ENCODE measurements at regions not wholly inside any gene's neighbourhood (a gene's known extent, or its start where the extent isn't known, plus 50 kb on each side); places are given as distances from the start of the nearest gene placed in this dataset.

DNA sequence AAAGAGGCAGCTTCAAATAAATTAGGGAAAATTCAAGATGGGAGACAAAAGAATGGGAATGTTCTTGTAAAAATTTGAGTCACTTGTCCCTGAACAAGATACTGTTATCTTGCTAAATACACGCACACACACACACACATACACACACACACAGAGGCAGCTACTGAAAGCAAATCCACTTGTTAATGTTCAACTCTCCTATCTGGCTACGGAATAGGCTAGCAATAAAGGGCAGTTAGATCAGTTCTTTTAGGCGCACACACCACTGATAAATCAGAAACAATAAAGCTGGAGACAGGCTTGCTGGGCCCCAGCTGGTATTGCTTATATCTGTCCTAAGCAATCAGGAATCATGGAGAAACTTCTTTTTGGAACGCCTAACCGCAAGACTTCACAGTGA, 461.6 kb downstream of the BCL11A start:
- H3K27ac ChIP-seq (ENCODE audit: low read depth, low read length) = no peak overlapping the region

DNA sequence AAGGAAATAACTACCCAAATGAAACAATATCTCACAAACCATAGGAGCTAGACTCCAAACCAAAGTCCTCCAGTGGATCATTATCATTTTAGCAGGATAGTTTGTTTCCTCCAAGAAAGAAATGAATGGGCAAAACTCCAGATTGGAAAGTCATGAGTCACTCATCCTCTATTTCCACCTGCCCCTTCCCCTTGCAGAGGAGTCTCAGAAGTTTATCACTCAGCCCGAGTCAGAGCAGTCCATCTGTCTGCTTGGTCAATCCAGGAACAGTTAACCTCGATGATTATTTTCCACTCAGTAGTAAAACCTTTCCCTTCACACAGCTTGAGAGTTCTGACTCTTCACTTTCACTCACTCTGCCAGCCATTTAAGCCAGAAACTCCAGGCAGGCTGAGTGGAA, 462.2 kb downstream of the BCL11A start:
- Histone ChIP-seq H3K9me3 (ENCODE audit: low read length) (no peaks in the 10 kb centered on the region), H3K36me3 (ENCODE audit: insufficient read depth, low read length) (no peaks in the 10 kb centered on the region), H3K27me3 (ENCODE audit: control insufficient read depth in 1 of 2, insufficient read depth in 2 of 2, low read length in 2 of 2) (no peaks in the 10 kb centered on the region), H3K27ac (ENCODE audit: low read depth, low read length) (no peak overlapping the region), H3K4me3 (ENCODE audit: low read depth in 1 of 2, low read length in 2 of 2) (no peak overlapping the region), H3K9ac (ENCODE audit: low read length) (no peak overlapping the region), H3K4me1 (ENCODE audit: insufficient read depth, low read length) (no peaks in the 10 kb centered on the region)

More for the DNA sequence above, 461.6 kb downstream of the BCL11A start:
- no peaks in the 10 kb centered on the region for H3K27me3 ChIP-seq (ENCODE audit: control insufficient read depth in 1 of 2, insufficient read depth in 2 of 2, low read length in 2 of 2)
- H3K4me3 ChIP-seq (ENCODE audit: low read depth in 1 of 2, low read length in 2 of 2) = no peak overlapping the region
- H3K4me1 ChIP-seq (ENCODE audit: insufficient read depth, low read length) = no peaks in the 10 kb centered on the region
- H3K9me3 ChIP-seq (ENCODE audit: low read length) = no peaks in the 10 kb centered on the region
- H3K9ac ChIP-seq (ENCODE audit: low read length) = no peak overlapping the region
- H3K36me3 ChIP-seq (ENCODE audit: insufficient read depth, low read length) = no peaks in the 10 kb centered on the region

GRCh38 chr2:60079562-60079961, 473.9 kb downstream of the BCL11A start:
- no peaks in the 10 kb centered on the region for H3K36me3 ChIP-seq (ENCODE audit: insufficient read depth, low read length)
- H3K9ac ChIP-seq (ENCODE audit: low read length) = no peak overlapping the region
- no peak overlapping the region for H3K4me3 ChIP-seq (ENCODE audit: low read depth in 1 of 2, low read length in 2 of 2)
- no peaks in the 10 kb centered on the region for H3K27me3 ChIP-seq (ENCODE audit: control insufficient read depth in 1 of 2, insufficient read depth in 2 of 2, low read length in 2 of 2)
- H3K4me1 ChIP-seq (ENCODE audit: insufficient read depth, low read length) = no peaks in the 10 kb centered on the region
- no peak overlapping the region for H3K27ac ChIP-seq (ENCODE audit: low read depth, low read length)
- H3K9me3 ChIP-seq (ENCODE audit: low read length) = no peaks in the 10 kb centered on the region

GRCh38 chr2:60075048-60075447, 478.4 kb downstream of the BCL11A start:
- no peak overlapping the region for H3K4me3 ChIP-seq (ENCODE audit: low read depth in 1 of 2, low read length in 2 of 2)
- H3K4me1 ChIP-seq (ENCODE audit: insufficient read depth, low read length) = no peaks in the 10 kb centered on the region

GRCh38 chr2:60073201-60073600, 480.3 kb downstream of the BCL11A start:
- Histone ChIP-seq H3K4me3 (ENCODE audit: low read depth in 1 of 2, low read length in 2 of 2) (no peak overlapping the region), H3K9me3 (ENCODE audit: low read length) (no peaks in the 10 kb centered on the region), H3K27me3 (ENCODE audit: control insufficient read depth in 1 of 2, insufficient read depth in 2 of 2, low read length in 2 of 2) (no peaks in the 10 kb centered on the region), H3K4me1 (ENCODE audit: insufficient read depth, low read length) (no peaks in the 10 kb centered on the region), H3K27ac (ENCODE audit: low read depth, low read length) (no peak overlapping the region), H3K36me3 (ENCODE audit: insufficient read depth, low read length) (no peaks in the 10 kb centered on the region), H3K9ac (ENCODE audit: low read length) (no peak overlapping the region)

More at GRCh38 chr2:60075048-60075447, 478.4 kb downstream of the BCL11A start:
- Histone ChIP-seq H3K27me3 (ENCODE audit: control insufficient read depth in 1 of 2, insufficient read depth in 2 of 2, low read length in 2 of 2) (no peaks in the 10 kb centered on the region), H3K36me3 (ENCODE audit: insufficient read depth, low read length) (no peaks in the 10 kb centered on the region), H3K9ac (ENCODE audit: low read length) (no peak overlapping the region), H3K27ac (ENCODE audit: low read depth, low read length) (no peak overlapping the region), H3K9me3 (ENCODE audit: low read length) (no peaks in the 10 kb centered on the region)

DNA sequence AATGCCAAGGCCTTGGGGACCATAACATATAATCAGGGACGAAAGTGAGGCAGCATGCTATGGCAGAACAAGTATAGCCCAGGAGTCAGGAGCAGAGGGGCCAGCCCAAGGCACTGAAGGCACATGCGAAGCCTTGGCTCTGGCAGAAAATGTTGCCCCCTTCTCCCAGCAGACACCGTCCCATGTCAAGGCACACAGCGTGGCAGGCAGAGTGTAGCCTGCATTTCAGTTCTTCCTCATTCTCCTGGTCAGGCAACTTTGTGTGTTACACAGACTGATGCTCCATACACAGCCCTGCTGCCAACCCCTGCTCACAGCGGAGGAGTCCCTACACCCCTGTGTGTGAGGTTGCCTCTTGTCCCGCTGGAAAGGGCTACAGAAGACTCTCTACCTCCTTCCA, 480.8 kb downstream of the BCL11A start:
- H3K9ac ChIP-seq (ENCODE audit: low read length) = no peak overlapping the region
- H3K4me3 ChIP-seq (ENCODE audit: low read depth in 1 of 2, low read length in 2 of 2) = no peak overlapping the region
- H3K36me3 ChIP-seq (ENCODE audit: insufficient read depth, low read length) = no peaks in the 10 kb centered on the region
- H3K9me3 ChIP-seq (ENCODE audit: low read length) = no peaks in the 10 kb centered on the region
- no peaks in the 10 kb centered on the region for H3K4me1 ChIP-seq (ENCODE audit: insufficient read depth, low read length)
- H3K27me3 ChIP-seq (ENCODE audit: control insufficient read depth in 1 of 2, insufficient read depth in 2 of 2, low read length in 2 of 2) = no peaks in the 10 kb centered on the region
- no peak overlapping the region for H3K27ac ChIP-seq (ENCODE audit: low read depth, low read length)

GRCh38 chr2:60071490-60071831, 482.0 kb downstream of the BCL11A start:
- no peaks in the 10 kb centered on the region for H3K27me3 ChIP-seq (ENCODE audit: control insufficient read depth in 1 of 2, insufficient read depth in 2 of 2, low read length in 2 of 2)
- H3K36me3 ChIP-seq (ENCODE audit: insufficient read depth, low read length) = no peaks in the 10 kb centered on the region
- H3K4me3 ChIP-seq (ENCODE audit: low read depth in 1 of 2, low read length in 2 of 2) = no peak overlapping the region
- no peak overlapping the region for H3K27ac ChIP-seq (ENCODE audit: low read depth, low read length)
- H3K9me3 ChIP-seq (ENCODE audit: low read length) = no peaks in the 10 kb centered on the region
- H3K4me1 ChIP-seq (ENCODE audit: insufficient read depth, low read length) = no peaks in the 10 kb centered on the region
- H3K9ac ChIP-seq (ENCODE audit: low read length) = no peak overlapping the region

DNA sequence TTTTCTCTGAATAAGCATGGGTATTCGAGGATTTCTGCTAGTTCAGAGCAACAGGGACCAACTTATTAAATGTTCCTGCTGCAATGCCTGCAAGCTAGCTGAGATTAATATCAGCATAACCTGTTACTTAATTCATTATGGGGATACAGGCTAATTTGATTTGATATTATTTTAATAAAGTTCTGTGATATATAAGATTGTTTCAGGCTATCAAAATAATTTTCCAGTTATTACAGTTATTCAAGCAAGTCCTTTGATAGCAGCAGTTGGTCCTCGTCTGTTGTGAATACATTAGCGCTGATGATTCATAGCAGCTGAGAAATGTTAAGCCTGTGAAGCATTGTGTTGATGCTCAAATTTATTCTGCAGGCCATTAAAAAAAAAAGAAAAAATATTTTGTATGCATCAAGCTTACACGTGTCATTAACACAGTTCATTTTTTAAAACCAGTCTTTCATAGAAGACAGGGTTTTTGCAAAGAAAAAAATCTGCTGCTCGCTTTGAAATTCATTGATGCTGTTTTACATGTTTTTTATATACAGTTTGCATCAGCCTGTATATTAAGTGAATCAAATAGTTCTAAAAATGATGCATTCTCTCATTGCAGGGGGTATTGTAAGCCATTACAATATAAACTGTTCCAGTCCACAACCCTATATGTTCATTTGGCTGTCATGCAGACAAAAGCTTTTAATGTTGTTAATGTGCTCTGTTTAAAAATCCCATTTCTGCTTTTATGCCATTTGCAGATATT, 482.5 kb downstream of the BCL11A start:
- no peak overlapping the region for H3K4me3 ChIP-seq (ENCODE audit: low read depth in 1 of 2, low read length in 2 of 2)
- H3K9me3 ChIP-seq (ENCODE audit: low read length) = no peaks in the 10 kb centered on the region
- H3K9ac ChIP-seq (ENCODE audit: low read length) = no peak overlapping the region
- H3K27ac ChIP-seq (ENCODE audit: low read depth, low read length) = no peak overlapping the region
- no peaks in the 10 kb centered on the region for H3K36me3 ChIP-seq (ENCODE audit: insufficient read depth, low read length)
- H3K27me3 ChIP-seq (ENCODE audit: control insufficient read depth in 1 of 2, insufficient read depth in 2 of 2, low read length in 2 of 2) = no peaks in the 10 kb centered on the region
- H3K4me1 ChIP-seq (ENCODE audit: insufficient read depth, low read length) = no peaks in the 10 kb centered on the region

- Histone ChIP-seq H3K4me1 (ENCODE audit: insufficient read depth, low read length) (no peaks in the 10 kb centered on the region), H3K4me3 (ENCODE audit: low read depth in 1 of 2, low read length in 2 of 2) (no peak overlapping the region), H3K27ac (ENCODE audit: low read depth, low read length) (no peak overlapping the region)
These were observed 483.3 kb downstream of the BCL11A start for GRCh38 chr2:60070196-60070595.

DNA sequence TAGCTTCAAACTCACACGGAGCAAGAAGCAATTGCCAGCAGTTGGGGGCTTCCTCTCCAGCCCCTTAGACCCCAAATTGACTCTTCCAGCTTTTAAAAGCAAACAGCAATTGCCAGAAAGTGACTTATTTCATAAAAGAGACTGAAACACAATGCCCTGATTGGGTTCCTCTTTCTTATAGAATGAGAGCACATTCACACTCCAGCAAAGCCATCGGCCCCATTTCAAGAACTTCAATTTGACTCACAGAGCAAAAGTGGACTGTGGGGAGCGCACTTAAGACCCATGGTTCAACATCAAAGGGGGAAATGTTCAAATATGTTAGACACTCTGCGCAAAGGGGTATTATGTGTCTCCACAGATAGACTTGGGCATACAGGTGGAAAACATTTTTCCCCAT, 484.7 kb downstream of the BCL11A start:
- Histone ChIP-seq H3K27me3 (ENCODE audit: control insufficient read depth in 1 of 2, insufficient read depth in 2 of 2, low read length in 2 of 2) (no peaks in the 10 kb centered on the region), H3K9me3 (ENCODE audit: low read length) (no peaks in the 10 kb centered on the region), H3K9ac (ENCODE audit: low read length) (no peak overlapping the region), H3K27ac (ENCODE audit: low read depth, low read length) (no peak overlapping the region), H3K4me3 (ENCODE audit: low read depth in 1 of 2, low read length in 2 of 2) (no peak overlapping the region), H3K4me1 (ENCODE audit: insufficient read depth, low read length) (no peaks in the 10 kb centered on the region), H3K36me3 (ENCODE audit: insufficient read depth, low read length) (no peaks in the 10 kb centered on the region)

More at GRCh38 chr2:60070196-60070595, 483.3 kb downstream of the BCL11A start:
- Histone ChIP-seq H3K36me3 (ENCODE audit: insufficient read depth, low read length) (no peaks in the 10 kb centered on the region), H3K27me3 (ENCODE audit: control insufficient read depth in 1 of 2, insufficient read depth in 2 of 2, low read length in 2 of 2) (no peaks in the 10 kb centered on the region), H3K9me3 (ENCODE audit: low read length) (no peaks in the 10 kb centered on the region), H3K9ac (ENCODE audit: low read length) (no peak overlapping the region)

DNA sequence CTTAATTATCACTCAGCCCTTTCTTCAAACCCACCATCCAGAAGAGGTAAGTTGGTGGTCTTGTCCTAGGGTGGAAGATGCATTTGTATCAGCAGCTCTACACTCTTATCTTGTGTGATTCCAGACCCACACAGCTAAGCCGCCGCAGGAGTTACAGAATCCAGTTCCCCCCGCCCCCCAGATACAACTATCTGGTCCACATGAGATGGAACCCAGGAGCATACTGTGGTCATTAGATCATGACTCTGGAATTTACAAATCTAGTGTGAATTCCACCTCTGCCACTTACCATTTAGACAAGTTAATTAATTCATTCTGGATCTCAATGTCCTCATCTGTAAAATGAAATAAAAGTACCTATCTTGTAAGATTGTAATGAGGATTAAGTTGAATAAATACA, 486.4 kb downstream of the BCL11A start:
- Histone ChIP-seq H3K9ac (ENCODE audit: low read length) (no peak overlapping the region), H3K27me3 (ENCODE audit: control insufficient read depth in 1 of 2, insufficient read depth in 2 of 2, low read length in 2 of 2) (no peaks in the 10 kb centered on the region)

GRCh38 chr2:60066096-60066839, 487.2 kb downstream of the BCL11A start:
- no peak overlapping the region for H3K27ac ChIP-seq (ENCODE audit: low read depth, low read length)
- no peaks in the 10 kb centered on the region for H3K9me3 ChIP-seq (ENCODE audit: low read length)
- H3K4me3 ChIP-seq (ENCODE audit: low read depth in 1 of 2, low read length in 2 of 2) = no peak overlapping the region
- no peaks in the 10 kb centered on the region for H3K36me3 ChIP-seq (ENCODE audit: insufficient read depth, low read length)
- H3K9ac ChIP-seq (ENCODE audit: low read length) = no peak overlapping the region
- H3K27me3 ChIP-seq (ENCODE audit: control insufficient read depth in 1 of 2, insufficient read depth in 2 of 2, low read length in 2 of 2) = no peaks in the 10 kb centered on the region
- no peaks in the 10 kb centered on the region for H3K4me1 ChIP-seq (ENCODE audit: insufficient read depth, low read length)

More for the DNA sequence above, 486.4 kb downstream of the BCL11A start:
- no peak overlapping the region for H3K27ac ChIP-seq (ENCODE audit: low read depth, low read length)
- no peaks in the 10 kb centered on the region for H3K36me3 ChIP-seq (ENCODE audit: insufficient read depth, low read length)
- no peaks in the 10 kb centered on the region for H3K9me3 ChIP-seq (ENCODE audit: low read length)
- no peaks in the 10 kb centered on the region for H3K4me1 ChIP-seq (ENCODE audit: insufficient read depth, low read length)
- H3K4me3 ChIP-seq (ENCODE audit: low read depth in 1 of 2, low read length in 2 of 2) = no peak overlapping the region

Measured in muscle layer of colon (tissue), 2 donors.